Erythroblast (primary cell): ENCODE measurements at regions not wholly inside any gene's neighbourhood (a gene's known extent, or its start where the extent isn't known, plus 50 kb on each side); places are given as distances from the start of the nearest gene placed in this dataset.

Source experiments
- GATA1 ChIP-seq: IDR thresholded peaks from 2 replicates; pipeline ENCODE4 v1.6.1; 2011; ENCODE audit warnings: low read depth, mild to moderate bottlenecking, control low read depth, low read length, moderate library complexity
- POLR2A ChIP-seq: IDR thresholded peaks from 2 replicates; pipeline ENCODE4 v1.6.1; 2011; ENCODE audit warnings: mild to moderate bottlenecking, low read length

DNA sequence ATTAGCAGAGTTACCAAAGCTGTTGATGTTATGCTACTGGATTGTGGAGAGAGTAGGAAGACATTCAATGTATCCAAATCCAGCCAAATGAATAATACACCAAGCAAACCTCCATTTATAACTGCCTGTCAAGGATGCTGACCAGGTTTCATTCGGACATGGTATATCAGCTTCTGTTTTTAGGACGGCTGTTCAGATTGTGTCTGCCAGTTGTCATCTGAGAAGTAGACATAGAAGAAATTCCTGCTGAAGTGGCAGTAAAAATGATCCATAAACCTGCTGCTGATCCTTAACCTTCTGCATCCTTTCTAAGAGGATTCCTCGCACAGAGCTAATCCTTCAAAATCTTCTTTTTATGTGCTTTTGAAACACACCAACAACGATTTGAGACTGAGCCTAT is 663.6 kb upstream of the PLXNA2 start:
- TF ChIP-seq POLR2A (no peak), GATA1 (no peak)
